Sigmoid colon (tissue), 4 donors: ENCODE measurements at regions not wholly inside any gene's neighbourhood (a gene's known extent, or its start where the extent isn't known, plus 50 kb on each side); places are given as distances from the start of the nearest gene placed in this dataset.

ENCODE experiments used
- EP300 ChIP-seq, 4 donors: sonication (generic); formaldehyde crosslinking; IDR thresholded peaks; one replicate each; pipeline ENCODE4 v1.6.1; 2017; ENCODE audit warnings: antibody characterized with exemption in 4 of 4
- POLR2A ChIP-seq, 2 donors: fragments of 450-650 bp; IDR thresholded peaks; one replicate each; pipeline ENCODE4 v1.6.1; 2016; ENCODE audit warnings: antibody characterized with exemption in 2 of 2, mild to moderate bottlenecking in 2 of 2, moderate library complexity in 2 of 2
- POLR2AphosphoS5 ChIP-seq, 4 donors: sonication (generic); formaldehyde crosslinking; IDR thresholded peaks; one replicate each; pipeline ENCODE4 v1.6.1; 2017; ENCODE audit warnings: antibody characterized with exemption in 4 of 4
- TF ChIP-seq, protein P1 (sequence below), 4 experiments: fragments of 450-650 bp in 3 of 4; fragments of 200-600 bp in 1 of 4; IDR thresholded peaks; one replicate each; pipeline ENCODE4 v1.5.1; 2016 to 2019; ENCODE audit warnings: antibody characterized with exemption in 4 of 4, mild to moderate bottlenecking in 3 of 4, moderate library complexity in 2 of 4

DNA sequence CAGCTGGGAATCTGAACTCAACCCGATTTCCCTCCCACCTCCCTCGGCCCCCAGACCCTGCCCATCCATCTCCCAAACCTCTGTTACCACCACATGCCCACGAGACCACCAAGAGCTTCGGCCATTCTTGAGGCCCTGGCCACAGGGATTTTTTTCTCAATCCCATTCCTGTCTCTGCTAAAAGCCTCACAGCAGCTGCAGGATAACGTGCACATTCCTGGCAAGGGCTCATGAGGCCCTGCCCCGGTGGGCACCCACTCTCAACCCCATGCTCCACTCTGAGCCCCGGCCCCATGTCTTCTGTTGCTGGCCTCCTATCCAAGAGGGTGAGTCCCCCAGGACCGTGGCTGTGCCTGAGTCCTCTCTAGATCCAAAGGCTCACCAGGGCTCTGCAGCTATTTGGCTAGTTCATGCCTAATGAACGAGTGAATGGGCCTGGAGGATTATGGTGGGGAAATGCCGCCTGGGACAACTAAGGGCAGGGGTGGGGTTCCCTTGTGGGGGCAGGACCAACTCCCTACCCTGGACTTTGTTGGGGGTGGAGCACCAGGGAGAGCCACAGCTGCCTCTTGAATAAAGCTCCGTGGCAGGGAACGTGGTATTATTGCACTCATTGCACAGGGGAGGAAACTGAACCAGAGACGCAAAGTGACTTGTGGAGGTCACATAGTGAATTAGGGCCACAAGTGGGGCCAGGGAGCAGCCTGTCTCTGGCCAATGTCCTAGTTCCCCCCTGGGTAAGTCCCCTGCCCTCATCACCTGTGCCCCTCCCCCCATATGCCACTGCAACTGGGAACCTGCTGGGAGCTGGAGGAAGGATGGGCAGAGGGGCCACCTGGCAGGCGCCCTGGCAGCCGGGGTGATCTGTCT lies 113.8 kb upstream of the SMURF2 start:
- TF ChIP-seq POLR2AphosphoS5 (IDR thresholded peaks at IDR 0.05) = no peak
- TF ChIP-seq, protein P1, sequence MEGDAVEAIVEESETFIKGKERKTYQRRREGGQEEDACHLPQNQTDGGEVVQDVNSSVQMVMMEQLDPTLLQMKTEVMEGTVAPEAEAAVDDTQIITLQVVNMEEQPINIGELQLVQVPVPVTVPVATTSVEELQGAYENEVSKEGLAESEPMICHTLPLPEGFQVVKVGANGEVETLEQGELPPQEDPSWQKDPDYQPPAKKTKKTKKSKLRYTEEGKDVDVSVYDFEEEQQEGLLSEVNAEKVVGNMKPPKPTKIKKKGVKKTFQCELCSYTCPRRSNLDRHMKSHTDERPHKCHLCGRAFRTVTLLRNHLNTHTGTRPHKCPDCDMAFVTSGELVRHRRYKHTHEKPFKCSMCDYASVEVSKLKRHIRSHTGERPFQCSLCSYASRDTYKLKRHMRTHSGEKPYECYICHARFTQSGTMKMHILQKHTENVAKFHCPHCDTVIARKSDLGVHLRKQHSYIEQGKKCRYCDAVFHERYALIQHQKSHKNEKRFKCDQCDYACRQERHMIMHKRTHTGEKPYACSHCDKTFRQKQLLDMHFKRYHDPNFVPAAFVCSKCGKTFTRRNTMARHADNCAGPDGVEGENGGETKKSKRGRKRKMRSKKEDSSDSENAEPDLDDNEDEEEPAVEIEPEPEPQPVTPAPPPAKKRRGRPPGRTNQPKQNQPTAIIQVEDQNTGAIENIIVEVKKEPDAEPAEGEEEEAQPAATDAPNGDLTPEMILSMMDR (IDR thresholded peaks at IDR 0.05) = no peak
- no peak for TF ChIP-seq EP300 (IDR thresholded peaks at IDR 0.05)
- TF ChIP-seq POLR2A (IDR thresholded peaks at IDR 0.05) = no peak
